ENCODE measurements at regions not wholly inside any gene's neighbourhood (a gene's known extent, or its start where the extent isn't known, plus 50 kb on each side); places are given as distances from the start of the nearest gene placed in this dataset.

- no peak for TF ChIP-seq GATA3 (IDR thresholded peaks at IDR 0.05; ENCODE audit: low read depth, low read length)
- no peak for TF ChIP-seq GATA2 (IDR thresholded peaks at IDR 0.05; ENCODE audit: low read depth, low read length)
Observed at GRCh38 chr6:155687645-155688044, 232.0 kb upstream of the NOX3 start.
